PFSK-1 (cell line): ENCODE measurements at regions not wholly inside any gene's neighbourhood (a gene's known extent, or its start where the extent isn't known, plus 50 kb on each side); places are given as distances from the start of the nearest gene placed in this dataset.

Experiments used
- FOXP2 ChIP-seq: optimal IDR thresholded peaks from 2 replicates; pipeline ENCODE3; 2011; ENCODE audit warnings: borderline replicate concordance, control low read depth, inconsistent platforms; ENCODE audit not compliant: insufficient read depth; ENCODE audit errors: extremely low read length, extremely low read depth
- POLR2AphosphoS5 ChIP-seq: IDR thresholded peaks from 2 replicates; pipeline ENCODE4 v1.6.1; 2012; ENCODE audit warnings: low read depth, mild to moderate bottlenecking, control low read depth, low read length, moderate library complexity
- SIN3A ChIP-seq: IDR thresholded peaks from 2 replicates; pipeline ENCODE4 v1.6.1; 2012; ENCODE audit warnings: mild to moderate bottlenecking, low read length, moderate library complexity, borderline replicate concordance; ENCODE audit not compliant: insufficient read depth
- TAF1 ChIP-seq: IDR thresholded peaks from 2 replicates; pipeline ENCODE4 v1.6.1; 2012; ENCODE audit warnings: low read length, control low read depth, borderline replicate concordance; ENCODE audit not compliant: insufficient read depth
- TF ChIP-seq, protein P1 (sequence below), 2 experiments: IDR thresholded peaks; 2 replicates each; pipeline versions ENCODE4 v1.6.1 to v1.8.0; 2011 to 2012; ENCODE audit warnings: low read depth in 2 of 2, low read length in 2 of 2, control low read depth in 1 of 2, inconsistent platforms in 1 of 2, mild to moderate bottlenecking in 1 of 2, moderate library complexity in 1 of 2; ENCODE audit not compliant: insufficient read depth in 1 of 2

DNA sequence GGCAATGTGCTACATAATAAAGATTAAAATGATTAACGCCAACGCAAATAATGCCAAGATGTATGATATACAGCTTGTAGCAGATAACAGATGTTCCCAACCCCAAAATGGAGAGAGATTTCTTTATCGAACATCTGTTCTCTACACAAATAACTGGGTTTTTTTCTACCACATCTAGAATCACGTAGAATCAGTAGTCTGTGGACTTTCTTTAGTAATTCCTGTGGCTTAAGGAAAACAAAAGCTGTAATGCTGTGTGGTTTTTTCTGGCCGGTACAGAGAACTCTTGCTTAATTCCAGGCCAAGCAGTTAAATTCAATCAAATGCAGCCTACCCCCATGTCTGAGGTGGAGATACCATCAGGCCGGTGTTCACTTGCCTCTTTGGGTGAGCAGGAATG is 303.4 kb downstream of the FAT3 start:
- no peak for TF ChIP-seq POLR2AphosphoS5
- TF ChIP-seq TAF1, result no peak
- no peak for TF ChIP-seq FOXP2
- TF ChIP-seq SIN3A, result no peak

DNA sequence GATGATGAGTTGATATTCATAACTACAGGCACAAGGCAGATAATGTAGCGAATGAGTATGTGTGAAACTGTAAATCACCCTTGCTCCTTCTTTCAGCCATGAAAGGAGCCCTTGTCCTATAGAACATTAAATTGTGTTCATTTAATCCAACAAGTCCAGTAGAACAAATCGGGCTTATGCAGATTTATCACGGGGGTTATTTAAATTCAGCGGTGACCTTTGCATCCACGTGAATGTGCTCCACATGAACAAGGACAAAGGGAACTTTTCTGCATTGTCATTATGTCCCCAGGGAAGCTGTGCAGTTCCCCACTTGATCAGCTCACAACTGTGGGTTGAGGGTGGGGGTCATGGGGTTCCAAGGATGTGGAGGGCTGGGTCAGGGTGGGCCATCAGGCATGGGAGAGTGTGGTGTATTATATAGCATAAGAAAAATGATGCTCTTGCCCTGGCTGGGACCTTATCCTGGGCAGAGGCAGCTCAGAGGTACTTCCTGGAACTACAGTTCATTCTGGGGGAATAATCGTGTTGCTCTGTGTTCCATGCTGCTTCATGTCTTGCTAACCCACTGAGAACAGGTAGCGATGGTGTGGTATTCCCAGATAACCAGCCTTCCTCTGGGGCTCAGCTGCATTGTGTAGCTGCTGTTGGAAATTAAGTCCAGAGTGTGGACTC is 306.6 kb downstream of the FAT3 start:
- TF ChIP-seq POLR2AphosphoS5 (no peak), TAF1 (no peak), FOXP2 (no peak)

- TF ChIP-seq TAF1 (no peak), SIN3A (no peak), POLR2AphosphoS5 (no peak), FOXP2 (no peak)
- TF ChIP-seq, protein P1, sequence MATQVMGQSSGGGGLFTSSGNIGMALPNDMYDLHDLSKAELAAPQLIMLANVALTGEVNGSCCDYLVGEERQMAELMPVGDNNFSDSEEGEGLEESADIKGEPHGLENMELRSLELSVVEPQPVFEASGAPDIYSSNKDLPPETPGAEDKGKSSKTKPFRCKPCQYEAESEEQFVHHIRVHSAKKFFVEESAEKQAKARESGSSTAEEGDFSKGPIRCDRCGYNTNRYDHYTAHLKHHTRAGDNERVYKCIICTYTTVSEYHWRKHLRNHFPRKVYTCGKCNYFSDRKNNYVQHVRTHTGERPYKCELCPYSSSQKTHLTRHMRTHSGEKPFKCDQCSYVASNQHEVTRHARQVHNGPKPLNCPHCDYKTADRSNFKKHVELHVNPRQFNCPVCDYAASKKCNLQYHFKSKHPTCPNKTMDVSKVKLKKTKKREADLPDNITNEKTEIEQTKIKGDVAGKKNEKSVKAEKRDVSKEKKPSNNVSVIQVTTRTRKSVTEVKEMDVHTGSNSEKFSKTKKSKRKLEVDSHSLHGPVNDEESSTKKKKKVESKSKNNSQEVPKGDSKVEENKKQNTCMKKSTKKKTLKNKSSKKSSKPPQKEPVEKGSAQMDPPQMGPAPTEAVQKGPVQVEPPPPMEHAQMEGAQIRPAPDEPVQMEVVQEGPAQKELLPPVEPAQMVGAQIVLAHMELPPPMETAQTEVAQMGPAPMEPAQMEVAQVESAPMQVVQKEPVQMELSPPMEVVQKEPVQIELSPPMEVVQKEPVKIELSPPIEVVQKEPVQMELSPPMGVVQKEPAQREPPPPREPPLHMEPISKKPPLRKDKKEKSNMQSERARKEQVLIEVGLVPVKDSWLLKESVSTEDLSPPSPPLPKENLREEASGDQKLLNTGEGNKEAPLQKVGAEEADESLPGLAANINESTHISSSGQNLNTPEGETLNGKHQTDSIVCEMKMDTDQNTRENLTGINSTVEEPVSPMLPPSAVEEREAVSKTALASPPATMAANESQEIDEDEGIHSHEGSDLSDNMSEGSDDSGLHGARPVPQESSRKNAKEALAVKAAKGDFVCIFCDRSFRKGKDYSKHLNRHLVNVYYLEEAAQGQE (IDR thresholded peaks at IDR 0.05; ENCODE audit: insufficient read depth in 1 of 2, low read depth in 2 of 2, low read length in 2 of 2), result no peak
Observed at GRCh38 chr11:92533657-92534335, 309.2 kb downstream of the FAT3 start.

DNA sequence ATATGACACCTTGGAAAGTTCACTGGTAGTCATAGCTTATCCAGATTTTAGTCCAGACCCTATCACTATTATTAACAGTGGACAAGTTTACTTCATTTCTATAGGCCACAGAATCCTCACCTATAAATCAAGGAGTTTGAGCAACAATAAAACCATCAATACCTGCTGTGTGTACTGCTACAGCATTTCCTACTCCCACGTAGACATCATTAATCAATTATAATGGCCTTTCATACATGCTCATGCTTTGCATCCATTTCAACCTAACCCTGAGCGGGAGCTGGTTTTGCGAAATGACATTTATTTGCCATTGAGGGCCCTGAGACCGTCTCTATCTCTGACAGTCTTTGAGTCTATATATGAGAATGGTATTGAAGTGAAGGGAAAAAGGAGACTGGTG is 312.3 kb downstream of the FAT3 start:
- TF ChIP-seq, protein P1 (IDR thresholded peaks at IDR 0.05; ENCODE audit: insufficient read depth in 1 of 2, low read depth in 2 of 2, low read length in 2 of 2), result no peak
- no peak for TF ChIP-seq FOXP2
- no peak for TF ChIP-seq POLR2AphosphoS5
- TF ChIP-seq SIN3A, result no peak
- TF ChIP-seq TAF1, result no peak

- TF ChIP-seq FOXP2 (no peak), TAF1 (no peak), SIN3A (no peak), POLR2AphosphoS5 (no peak)
- TF ChIP-seq, protein P1 (IDR thresholded peaks at IDR 0.05; ENCODE audit: insufficient read depth in 1 of 2, low read depth in 2 of 2, low read length in 2 of 2), result no peak
Observed at GRCh38 chr11:92540096-92540495, 315.5 kb downstream of the FAT3 start.

DNA sequence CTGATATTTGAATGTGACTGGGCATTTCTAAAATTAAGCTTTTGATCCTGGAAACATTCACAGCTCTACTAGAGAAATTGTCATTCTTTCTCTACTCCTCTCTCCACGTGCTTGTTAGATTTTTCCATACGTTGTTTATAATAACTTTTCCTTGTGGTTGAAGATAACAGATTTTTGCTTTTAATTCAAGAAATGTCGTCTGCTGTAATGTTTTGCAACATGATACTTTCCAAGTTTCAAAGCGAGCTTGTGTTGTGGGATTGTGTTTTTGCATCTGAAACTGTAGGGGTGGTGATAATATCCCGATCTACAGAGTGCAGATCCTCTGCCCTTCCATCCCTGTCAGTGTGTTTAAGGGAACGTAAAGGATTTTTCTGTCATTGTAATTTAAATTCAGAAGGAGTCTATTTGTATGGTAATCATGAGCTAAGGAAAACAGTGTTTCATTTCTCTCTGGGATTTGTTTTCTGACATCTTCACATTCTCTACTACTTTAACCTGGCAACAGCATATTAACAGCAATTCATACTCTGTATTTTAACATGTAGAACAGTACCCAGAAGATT is 321.4 kb downstream of the FAT3 start:
- TF ChIP-seq, protein P1 (IDR thresholded peaks at IDR 0.05; ENCODE audit: insufficient read depth in 1 of 2, low read depth in 2 of 2, low read length in 2 of 2), result no peak
- TF ChIP-seq TAF1 (no peak), POLR2AphosphoS5 (no peak), SIN3A (no peak), FOXP2 (no peak)
